ENCODE measurements at regions not wholly inside any gene's neighbourhood (a gene's known extent, or its start where the extent isn't known, plus 50 kb on each side); places are given as distances from the start of the nearest gene placed in this dataset.

DNA sequence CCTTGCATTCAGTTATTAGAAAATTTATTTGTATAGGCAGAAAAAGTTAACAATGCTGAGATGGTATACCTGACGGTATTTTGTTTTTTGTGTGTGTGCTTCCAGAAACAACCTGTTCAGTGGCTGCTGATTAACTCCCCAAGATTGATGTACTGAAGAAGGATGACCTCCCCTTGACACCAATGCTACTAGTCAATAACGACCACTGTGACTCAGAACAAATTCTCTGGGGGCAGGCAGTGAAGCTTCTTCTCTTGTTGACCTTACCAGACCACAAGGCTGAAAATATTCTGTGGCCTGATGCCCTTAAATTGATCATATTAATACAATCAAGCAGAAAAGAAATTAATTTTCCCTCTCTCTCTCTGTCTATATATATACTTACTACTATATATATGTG, 1182.9 kb upstream of the CRIM1 start:
- Histone ChIP-seq H3K9me2 (replicated peaks; ENCODE audit: insufficient read depth, low read length) (no peaks in the 10 kb centered on the region), H3K27ac (ENCODE audit: low read depth, low read length) (no peak overlapping the region), H3K4me2 (ENCODE audit: low read depth, low read length, poor library complexity, severe bottlenecking) (no peak overlapping the region), H3K9ac (ENCODE audit: low read length) (no peak overlapping the region), H3K79me2 (ENCODE audit: insufficient read depth, low read length) (no peaks in the 10 kb centered on the region), H3K36me3 (ENCODE audit: low read length) (no peaks in the 10 kb centered on the region), H3K4me3 (ENCODE audit: insufficient read depth, low read length, poor library complexity, severe bottlenecking) (no peak overlapping the region), H2AFZ (ENCODE audit: low read depth, low read length, severe bottlenecking) (no peak overlapping the region), H4K20me1 (ENCODE audit: low read depth, low read length) (no peaks in the 10 kb centered on the region), H3K27me3 (ENCODE audit: low read length) (no peaks in the 10 kb centered on the region), H3F3A (ENCODE audit: insufficient read depth) (no peaks in the 10 kb centered on the region), H3K9me3 (ENCODE audit: insufficient read depth, low read length) (no peaks in the 10 kb centered on the region)
- no peak for TF ChIP-seq EZH2phosphoT487 (conservative IDR thresholded peaks at IDR 0.05; ENCODE audit: low read length)
- TF ChIP-seq, protein P1, sequence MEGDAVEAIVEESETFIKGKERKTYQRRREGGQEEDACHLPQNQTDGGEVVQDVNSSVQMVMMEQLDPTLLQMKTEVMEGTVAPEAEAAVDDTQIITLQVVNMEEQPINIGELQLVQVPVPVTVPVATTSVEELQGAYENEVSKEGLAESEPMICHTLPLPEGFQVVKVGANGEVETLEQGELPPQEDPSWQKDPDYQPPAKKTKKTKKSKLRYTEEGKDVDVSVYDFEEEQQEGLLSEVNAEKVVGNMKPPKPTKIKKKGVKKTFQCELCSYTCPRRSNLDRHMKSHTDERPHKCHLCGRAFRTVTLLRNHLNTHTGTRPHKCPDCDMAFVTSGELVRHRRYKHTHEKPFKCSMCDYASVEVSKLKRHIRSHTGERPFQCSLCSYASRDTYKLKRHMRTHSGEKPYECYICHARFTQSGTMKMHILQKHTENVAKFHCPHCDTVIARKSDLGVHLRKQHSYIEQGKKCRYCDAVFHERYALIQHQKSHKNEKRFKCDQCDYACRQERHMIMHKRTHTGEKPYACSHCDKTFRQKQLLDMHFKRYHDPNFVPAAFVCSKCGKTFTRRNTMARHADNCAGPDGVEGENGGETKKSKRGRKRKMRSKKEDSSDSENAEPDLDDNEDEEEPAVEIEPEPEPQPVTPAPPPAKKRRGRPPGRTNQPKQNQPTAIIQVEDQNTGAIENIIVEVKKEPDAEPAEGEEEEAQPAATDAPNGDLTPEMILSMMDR (IDR thresholded peaks at IDR 0.05; ENCODE audit: insufficient read depth, low read length, poor library complexity, severe bottlenecking): no peak

DNA sequence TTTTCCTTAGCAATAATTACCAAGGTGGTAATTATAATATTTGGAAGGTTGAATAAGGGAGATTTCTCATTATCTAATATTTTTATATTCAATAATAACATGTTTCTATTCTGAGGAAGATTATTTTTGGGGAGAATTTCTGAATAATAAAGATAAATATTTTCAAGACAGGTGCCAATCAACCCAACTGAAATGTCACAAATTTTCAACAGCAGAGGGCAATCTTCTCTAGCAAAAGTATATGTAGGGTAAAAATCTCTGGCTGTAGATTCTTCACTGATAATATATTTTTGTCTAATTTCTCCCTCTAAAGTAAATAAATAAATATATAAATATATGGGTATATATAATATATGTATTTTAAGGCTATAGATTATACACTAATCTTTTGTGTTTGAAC, 1187.2 kb upstream of the CRIM1 start:
- H3K79me2 ChIP-seq (ENCODE audit: insufficient read depth, low read length): no peaks in the 10 kb centered on the region
- H4K20me1 ChIP-seq (ENCODE audit: low read depth, low read length): no peaks in the 10 kb centered on the region
- H2AFZ ChIP-seq (ENCODE audit: low read depth, low read length, severe bottlenecking): no peak overlapping the region
- H3K9me2 ChIP-seq (replicated peaks; ENCODE audit: insufficient read depth, low read length): no peaks in the 10 kb centered on the region
- no peak overlapping the region for H3K4me2 ChIP-seq (ENCODE audit: low read depth, low read length, poor library complexity, severe bottlenecking)
- no peaks in the 10 kb centered on the region for H3K36me3 ChIP-seq (ENCODE audit: low read length)
- H3K27me3 ChIP-seq (ENCODE audit: low read length): no peaks in the 10 kb centered on the region
- H3K9ac ChIP-seq (ENCODE audit: low read length): no peak overlapping the region
- TF ChIP-seq EZH2phosphoT487 (conservative IDR thresholded peaks at IDR 0.05; ENCODE audit: low read length): no peak
- TF ChIP-seq, protein P1 (IDR thresholded peaks at IDR 0.05; ENCODE audit: insufficient read depth, low read length, poor library complexity, severe bottlenecking): no peak
- H3F3A ChIP-seq (ENCODE audit: insufficient read depth): no peaks in the 10 kb centered on the region
- H3K4me3 ChIP-seq (ENCODE audit: insufficient read depth, low read length, poor library complexity, severe bottlenecking): no peak overlapping the region
- no peak overlapping the region for H3K27ac ChIP-seq (ENCODE audit: low read depth, low read length)
- no peaks in the 10 kb centered on the region for H3K9me3 ChIP-seq (ENCODE audit: insufficient read depth, low read length)

DNA sequence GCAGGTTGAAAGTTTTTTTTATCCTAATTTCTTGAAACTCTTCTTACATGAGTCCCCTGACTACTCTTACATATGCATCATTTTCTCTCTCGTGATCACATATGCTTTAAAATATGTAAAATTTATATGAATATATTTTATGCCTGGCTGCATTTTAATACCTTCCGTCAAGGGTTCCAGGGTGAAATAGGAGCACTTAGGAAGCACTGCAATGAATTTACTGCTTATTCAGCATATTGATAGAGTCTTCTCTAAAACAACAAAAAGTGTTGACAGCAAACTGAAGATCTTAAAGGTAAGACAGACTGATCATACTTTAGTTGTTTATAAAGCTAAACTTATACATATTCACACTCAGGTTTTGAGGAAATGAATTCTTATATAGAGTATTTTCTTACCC, 1191.6 kb upstream of the CRIM1 start:
- no peaks in the 10 kb centered on the region for H3K79me2 ChIP-seq (ENCODE audit: insufficient read depth, low read length)
- H2AFZ ChIP-seq (ENCODE audit: low read depth, low read length, severe bottlenecking): no peak overlapping the region
- no peak overlapping the region for H3K4me3 ChIP-seq (ENCODE audit: insufficient read depth, low read length, poor library complexity, severe bottlenecking)
- H3F3A ChIP-seq (ENCODE audit: insufficient read depth): no peaks in the 10 kb centered on the region
- no peak overlapping the region for H3K9ac ChIP-seq (ENCODE audit: low read length)
- no peaks in the 10 kb centered on the region for H3K9me2 ChIP-seq (replicated peaks; ENCODE audit: insufficient read depth, low read length)
- no peak for TF ChIP-seq EZH2phosphoT487 (conservative IDR thresholded peaks at IDR 0.05; ENCODE audit: low read length)
- TF ChIP-seq, protein P1 (IDR thresholded peaks at IDR 0.05; ENCODE audit: insufficient read depth, low read length, poor library complexity, severe bottlenecking): no peak
- no peak overlapping the region for H3K27ac ChIP-seq (ENCODE audit: low read depth, low read length)
- no peaks in the 10 kb centered on the region for H3K27me3 ChIP-seq (ENCODE audit: low read length)
- no peak overlapping the region for H3K4me2 ChIP-seq (ENCODE audit: low read depth, low read length, poor library complexity, severe bottlenecking)
- H3K36me3 ChIP-seq (ENCODE audit: low read length): no peaks in the 10 kb centered on the region
- H4K20me1 ChIP-seq (ENCODE audit: low read depth, low read length): no peaks in the 10 kb centered on the region
- no peaks in the 10 kb centered on the region for H3K9me3 ChIP-seq (ENCODE audit: insufficient read depth, low read length)

Data from SU-DHL-6 (cell line).